OCI-LY3 (cell line): ENCODE measurements at regions not wholly inside any gene's neighbourhood (a gene's known extent, or its start where the extent isn't known, plus 50 kb on each side); places are given as distances from the start of the nearest gene placed in this dataset.

ENCODE experiments used
- CTCF ChIP-seq: fragments of 200-600, 300-600 bp; sonication (generic); IDR thresholded peaks from 2 replicates; pipeline ENCODE4 v1.5.1; 2014; ENCODE audit warnings: antibody characterized with exemption, low read length, low read depth
- EZH2phosphoT487 ChIP-seq: fragments of 200-600 bp; shearing (Covaris generic); IDR thresholded peaks from 2 replicates; pipeline ENCODE4 v1.6.1; 2018; ENCODE audit warnings: antibody characterized with exemption, mixed run types, low read depth

DNA sequence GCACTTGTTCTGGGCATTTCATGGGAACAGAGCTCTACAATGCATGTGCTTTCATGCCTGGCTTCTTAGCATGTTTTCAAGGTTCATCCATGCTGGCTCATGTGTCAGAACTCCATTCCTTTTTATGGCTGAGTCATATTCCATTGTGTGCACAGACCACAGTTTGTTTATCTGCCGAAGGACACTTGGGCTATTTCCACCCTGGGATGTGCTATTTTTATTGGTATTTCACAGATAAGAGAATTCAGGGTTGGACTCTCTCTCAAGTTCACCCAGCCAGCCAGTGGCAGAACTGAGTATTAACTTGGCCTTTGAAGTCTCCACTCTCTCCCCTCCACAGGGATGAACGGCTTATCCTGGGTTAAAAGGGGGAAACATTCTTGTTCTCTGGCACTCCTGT is 190.7 kb upstream of the GPR26 start:
- TF ChIP-seq CTCF (no peak), EZH2phosphoT487 (no peak)
